ENCODE measurements at regions not wholly inside any gene's neighbourhood (a gene's known extent, or its start where the extent isn't known, plus 50 kb on each side); places are given as distances from the start of the nearest gene placed in this dataset.
"Not testable (repeated sequence)": the region's sequence is repeated elsewhere in the genome, so short reads cannot be mapped to it uniquely, and the experiment has no call there.

- H4K20me1 ChIP-seq (ENCODE audit: insufficient read depth, low read length), result no peaks in the 10 kb centered on the region
- H3K4me1 ChIP-seq (ENCODE audit: insufficient read depth, low read length), result no peaks in the 10 kb centered on the region
- ATAC-seq (ENCODE audit: insufficient read depth, low read depth) (no peak), DNase-seq (no peak)
- no peaks in the 10 kb centered on the region for H3K79me2 ChIP-seq (ENCODE audit: insufficient read depth, low read length)
- H3K9ac ChIP-seq (ENCODE audit: low read depth, low read length), result no peak overlapping the region
- no peak overlapping the region for H2AFZ ChIP-seq (ENCODE audit: low read depth, low read length)
- H3K27ac ChIP-seq (ENCODE audit: low read length), result no peak overlapping the region
- H3K4me2 ChIP-seq (ENCODE audit: insufficient read depth, low read length), result no peak overlapping the region
- H3K9me3 ChIP-seq (ENCODE audit: insufficient read depth, low read length, severe bottlenecking), result no peaks in the 10 kb centered on the region
- H3K36me3 ChIP-seq (ENCODE audit: insufficient read depth, low read length), result no peaks in the 10 kb centered on the region
- no peaks in the 10 kb centered on the region for H3K27me3 ChIP-seq (ENCODE audit: insufficient read depth, low read length, poor library complexity)
- no peak overlapping the region for H3K4me3 ChIP-seq (ENCODE audit: low read depth in 1 of 2, low read length in 2 of 2)
- no peak for TF ChIP-seq EZH2 (IDR thresholded peaks at IDR 0.05; ENCODE audit: borderline replicate concordance, low read depth, low read length, severe bottlenecking)
- TF ChIP-seq, protein P1, sequence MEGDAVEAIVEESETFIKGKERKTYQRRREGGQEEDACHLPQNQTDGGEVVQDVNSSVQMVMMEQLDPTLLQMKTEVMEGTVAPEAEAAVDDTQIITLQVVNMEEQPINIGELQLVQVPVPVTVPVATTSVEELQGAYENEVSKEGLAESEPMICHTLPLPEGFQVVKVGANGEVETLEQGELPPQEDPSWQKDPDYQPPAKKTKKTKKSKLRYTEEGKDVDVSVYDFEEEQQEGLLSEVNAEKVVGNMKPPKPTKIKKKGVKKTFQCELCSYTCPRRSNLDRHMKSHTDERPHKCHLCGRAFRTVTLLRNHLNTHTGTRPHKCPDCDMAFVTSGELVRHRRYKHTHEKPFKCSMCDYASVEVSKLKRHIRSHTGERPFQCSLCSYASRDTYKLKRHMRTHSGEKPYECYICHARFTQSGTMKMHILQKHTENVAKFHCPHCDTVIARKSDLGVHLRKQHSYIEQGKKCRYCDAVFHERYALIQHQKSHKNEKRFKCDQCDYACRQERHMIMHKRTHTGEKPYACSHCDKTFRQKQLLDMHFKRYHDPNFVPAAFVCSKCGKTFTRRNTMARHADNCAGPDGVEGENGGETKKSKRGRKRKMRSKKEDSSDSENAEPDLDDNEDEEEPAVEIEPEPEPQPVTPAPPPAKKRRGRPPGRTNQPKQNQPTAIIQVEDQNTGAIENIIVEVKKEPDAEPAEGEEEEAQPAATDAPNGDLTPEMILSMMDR (IDR thresholded peaks at IDR 0.05; ENCODE audit: borderline replicate concordance, extremely low read depth, low read length, poor library complexity, severe bottlenecking), result no peak
Measured at GRCh38 chr18:2164644-2165550, 406.4 kb downstream of the METTL4 start.

DNA sequence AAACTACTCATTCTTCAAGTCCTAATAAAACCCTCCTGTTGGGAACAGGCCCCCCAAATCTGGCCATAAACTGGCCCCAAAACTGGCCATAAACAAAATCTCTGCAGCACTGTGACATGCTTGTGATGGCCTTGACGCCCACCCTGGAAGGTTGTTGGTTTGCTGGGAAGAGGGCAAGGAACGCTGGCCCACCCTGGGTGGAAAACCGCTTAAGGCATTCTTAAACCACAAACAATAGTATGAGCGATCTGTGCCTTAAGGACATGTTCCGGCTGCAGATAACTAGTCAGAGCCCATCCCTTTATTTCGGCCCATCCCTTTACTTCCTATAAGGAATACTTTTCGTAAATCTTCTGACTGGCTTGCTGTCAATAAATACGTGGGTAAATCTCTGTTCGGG lies 404.4 kb downstream of the METTL4 start:
- not testable (repeated sequence) for H2AFZ ChIP-seq (ENCODE audit: low read depth, low read length); DNase-seq; H3K27me3 ChIP-seq (ENCODE audit: insufficient read depth, low read length, poor library complexity); H4K20me1 ChIP-seq (ENCODE audit: insufficient read depth, low read length); H3K4me3 ChIP-seq (ENCODE audit: low read depth in 1 of 2, low read length in 2 of 2); H3K9ac ChIP-seq (ENCODE audit: low read depth, low read length); H3K4me2 ChIP-seq (ENCODE audit: insufficient read depth, low read length); H3K36me3 ChIP-seq (ENCODE audit: insufficient read depth, low read length); ATAC-seq (ENCODE audit: insufficient read depth, low read depth); H3K79me2 ChIP-seq (ENCODE audit: insufficient read depth, low read length); H3K27ac ChIP-seq (ENCODE audit: low read length); H3K9me3 ChIP-seq (ENCODE audit: insufficient read depth, low read length, severe bottlenecking); H3K4me1 ChIP-seq (ENCODE audit: insufficient read depth, low read length)

DNA sequence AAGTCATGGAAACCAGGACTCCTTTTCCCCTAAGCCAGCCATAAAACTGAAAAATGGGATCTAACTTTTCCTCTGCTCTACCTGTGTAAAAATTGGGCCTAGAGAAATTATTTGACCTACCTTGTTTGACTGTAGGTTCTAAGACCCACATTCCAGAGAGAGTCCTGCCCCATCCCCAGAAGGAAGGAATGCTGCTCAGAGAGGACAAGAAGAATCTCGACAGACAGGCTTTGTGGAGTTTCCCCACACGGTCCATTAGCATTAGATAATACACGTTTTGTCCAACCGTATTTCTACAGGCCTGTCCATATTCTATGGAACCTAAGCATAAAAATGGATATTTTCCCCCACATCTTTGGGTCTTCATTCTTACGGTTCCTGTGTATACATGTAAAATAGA lies 403.3 kb downstream of the METTL4 start:
- TF ChIP-seq EZH2 (IDR thresholded peaks at IDR 0.05; ENCODE audit: borderline replicate concordance, low read depth, low read length, severe bottlenecking), result no peak
- TF ChIP-seq, protein P1 (IDR thresholded peaks at IDR 0.05; ENCODE audit: borderline replicate concordance, extremely low read depth, low read length, poor library complexity, severe bottlenecking), result no peak
- Histone ChIP-seq H3K27me3 (ENCODE audit: insufficient read depth, low read length, poor library complexity) (no peaks in the 10 kb centered on the region), H3K36me3 (ENCODE audit: insufficient read depth, low read length) (no peaks in the 10 kb centered on the region)

GRCh38 chr18:2169656-2170055 lies 401.6 kb downstream of the METTL4 start:
- no peak overlapping the region for H3K9ac ChIP-seq (ENCODE audit: low read depth, low read length)
- DNase-seq, result no peak
- no peak overlapping the region for H3K4me3 ChIP-seq (ENCODE audit: low read depth in 1 of 2, low read length in 2 of 2)
- no peaks in the 10 kb centered on the region for H3K4me1 ChIP-seq (ENCODE audit: insufficient read depth, low read length)
- H3K27me3 ChIP-seq (ENCODE audit: insufficient read depth, low read length, poor library complexity), result peaks cover 7% of the 10 kb centered on the region
- no peaks in the 10 kb centered on the region for H3K79me2 ChIP-seq (ENCODE audit: insufficient read depth, low read length)
- H3K4me2 ChIP-seq (ENCODE audit: insufficient read depth, low read length), result no peak overlapping the region
- no peak overlapping the region for H3K27ac ChIP-seq (ENCODE audit: low read length)
- no peaks in the 10 kb centered on the region for H3K9me3 ChIP-seq (ENCODE audit: insufficient read depth, low read length, severe bottlenecking)
- TF ChIP-seq, protein P1 (IDR thresholded peaks at IDR 0.05; ENCODE audit: borderline replicate concordance, extremely low read depth, low read length, poor library complexity, severe bottlenecking), result no peak
- TF ChIP-seq EZH2 (IDR thresholded peaks at IDR 0.05; ENCODE audit: borderline replicate concordance, low read depth, low read length, severe bottlenecking), result no peak
- H2AFZ ChIP-seq (ENCODE audit: low read depth, low read length), result no peak overlapping the region
- no peaks in the 10 kb centered on the region for H3K36me3 ChIP-seq (ENCODE audit: insufficient read depth, low read length)
- ATAC-seq (ENCODE audit: insufficient read depth, low read depth), result no peak
- H4K20me1 ChIP-seq (ENCODE audit: insufficient read depth, low read length), result no peaks in the 10 kb centered on the region

More for the DNA sequence above, 403.3 kb downstream of the METTL4 start:
- Histone ChIP-seq H3K4me1 (ENCODE audit: insufficient read depth, low read length) (no peaks in the 10 kb centered on the region), H3K27ac (ENCODE audit: low read length) (no peak overlapping the region), H3K4me3 (ENCODE audit: low read depth in 1 of 2, low read length in 2 of 2) (no peak overlapping the region), H3K79me2 (ENCODE audit: insufficient read depth, low read length) (no peaks in the 10 kb centered on the region), H2AFZ (ENCODE audit: low read depth, low read length) (no peak overlapping the region), H3K9ac (ENCODE audit: low read depth, low read length) (no peak overlapping the region), H3K9me3 (ENCODE audit: insufficient read depth, low read length, severe bottlenecking) (no peaks in the 10 kb centered on the region), H3K4me2 (ENCODE audit: insufficient read depth, low read length) (no peak overlapping the region), H4K20me1 (ENCODE audit: insufficient read depth, low read length) (no peaks in the 10 kb centered on the region)
- ATAC-seq (ENCODE audit: insufficient read depth, low read depth) (no peak), DNase-seq (no peak)

All from DND-41 (cell line).